ENCODE measurements at regions not wholly inside any gene's neighbourhood (a gene's known extent, or its start where the extent isn't known, plus 50 kb on each side); places are given as distances from the start of the nearest gene placed in this dataset.

DNA sequence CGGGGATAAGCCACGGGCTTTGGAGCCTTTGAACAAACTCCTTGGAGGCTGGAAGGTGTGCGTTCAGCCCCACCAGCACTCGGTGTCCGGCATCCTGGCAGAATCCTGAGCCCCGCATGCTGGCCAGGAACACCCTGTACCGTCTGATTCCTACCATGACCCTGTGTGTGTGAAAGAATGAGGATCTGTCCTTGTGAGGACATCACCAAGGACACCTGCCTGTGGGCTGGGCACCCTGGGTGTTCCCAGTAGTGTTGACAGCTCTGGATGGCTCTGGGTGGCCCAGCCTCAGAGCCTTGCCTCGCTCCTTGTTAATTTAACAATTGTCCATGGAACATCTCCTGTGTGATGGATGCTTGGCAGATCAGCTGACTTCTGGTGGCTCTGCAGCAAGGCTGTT lies 234.3 kb downstream of the QKI start:
- no peak overlapping the region for H3K27ac Mint-ChIP-seq
- H3K4me1 Mint-ChIP-seq (ENCODE audit: low read depth), result no peaks in the 10 kb centered on the region
- intact Hi-C loops (cut with micrococcal nuclease), result no loop called here
- H3K9me3 Mint-ChIP-seq, result no peaks in the 10 kb centered on the region
- no peaks in the 10 kb centered on the region for H3K36me3 Mint-ChIP-seq (ENCODE audit: low read depth)
- H3K4me3 Mint-ChIP-seq (ENCODE audit: low read depth), result no peak overlapping the region
- H3K27me3 Mint-ChIP-seq (ENCODE audit: low read depth), result no peaks in the 10 kb centered on the region
- DNase-seq (ENCODE audit: low spot score), result no peak

DNA sequence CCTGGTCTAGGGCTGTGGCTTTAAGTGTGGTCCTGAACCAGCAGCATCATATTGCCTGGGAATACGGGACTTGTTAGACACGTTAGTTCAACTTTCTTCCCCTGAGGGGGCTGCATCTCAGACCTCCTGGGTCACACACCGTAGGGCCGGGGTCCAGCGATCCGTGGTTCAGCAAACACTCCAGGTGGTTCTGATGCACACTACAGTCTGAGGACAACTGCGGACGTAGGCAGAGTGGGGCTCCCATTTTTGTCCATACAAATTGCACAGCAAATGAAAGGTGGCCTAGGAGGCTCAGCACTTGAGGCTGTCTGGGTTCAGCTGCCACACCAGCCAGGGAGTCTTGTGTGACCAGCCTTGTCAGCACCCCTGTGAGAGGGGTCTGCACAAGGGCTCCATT lies 233.1 kb downstream of the QKI start:
- Mint-ChIP-seq H3K27me3 (ENCODE audit: low read depth) (no peaks in the 10 kb centered on the region), H3K27ac (no peak overlapping the region), H3K4me1 (ENCODE audit: low read depth) (no peaks in the 10 kb centered on the region), H3K4me3 (ENCODE audit: low read depth) (no peak overlapping the region), H3K36me3 (ENCODE audit: low read depth) (no peaks in the 10 kb centered on the region), H3K9me3 (no peaks in the 10 kb centered on the region)
- no peak for DNase-seq (ENCODE audit: low spot score)
- intact Hi-C loops (cut with micrococcal nuclease), result no loop called here

DNA sequence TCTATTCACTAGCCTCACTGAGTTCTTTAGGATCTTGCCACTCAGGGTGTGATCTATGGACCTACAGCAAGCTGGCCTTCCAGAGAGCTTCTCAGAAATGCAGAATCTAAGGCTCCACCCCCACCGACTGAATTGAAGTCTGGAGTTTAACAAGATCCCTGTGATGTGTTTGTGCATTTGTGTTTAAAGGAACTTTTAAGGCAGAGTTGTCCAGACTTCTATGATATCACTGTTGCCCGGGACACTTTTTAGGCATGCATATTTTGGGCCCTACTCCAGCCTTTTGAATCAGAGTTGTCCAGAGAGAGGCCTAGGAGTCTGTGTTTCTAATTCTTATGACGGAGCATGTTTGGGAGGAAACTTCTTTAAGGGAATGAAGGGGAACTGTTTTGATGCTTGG lies 232.3 kb downstream of the QKI start:
- no peak overlapping the region for H3K27ac Mint-ChIP-seq
- H3K27me3 Mint-ChIP-seq (ENCODE audit: low read depth), result no peaks in the 10 kb centered on the region
- H3K36me3 Mint-ChIP-seq (ENCODE audit: low read depth), result no peaks in the 10 kb centered on the region
- H3K4me1 Mint-ChIP-seq (ENCODE audit: low read depth), result no peaks in the 10 kb centered on the region
- H3K4me3 Mint-ChIP-seq (ENCODE audit: low read depth), result no peak overlapping the region
- intact Hi-C loops (cut with micrococcal nuclease), result no loop called here
- no peaks in the 10 kb centered on the region for H3K9me3 Mint-ChIP-seq
- DNase-seq (ENCODE audit: low spot score), result no peak

DNA sequence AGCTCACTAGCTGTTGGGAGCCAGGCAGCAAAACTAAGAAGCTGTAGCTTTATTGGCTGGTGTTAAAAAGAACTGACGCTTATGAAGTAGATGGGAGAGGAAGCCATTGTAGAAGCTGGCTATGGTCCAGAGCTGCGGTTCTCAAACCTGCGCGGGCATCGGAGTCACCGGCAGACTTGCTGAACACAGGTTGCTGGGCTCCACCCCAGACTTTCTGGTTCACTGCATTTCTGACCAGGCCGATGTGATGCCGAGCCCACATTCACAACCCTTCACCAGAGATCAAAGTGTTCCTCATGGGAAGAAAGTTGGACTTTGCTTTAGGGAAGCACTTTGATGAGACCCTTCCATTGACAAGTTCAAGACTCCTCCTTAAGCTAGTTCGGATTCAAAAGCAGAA lies 231.6 kb downstream of the QKI start:
- no peaks in the 10 kb centered on the region for H3K36me3 Mint-ChIP-seq (ENCODE audit: low read depth)
- DNase-seq (ENCODE audit: low spot score), result no peak
- H3K27me3 Mint-ChIP-seq (ENCODE audit: low read depth), result no peaks in the 10 kb centered on the region
- no peaks in the 10 kb centered on the region for H3K9me3 Mint-ChIP-seq
- no peaks in the 10 kb centered on the region for H3K4me1 Mint-ChIP-seq (ENCODE audit: low read depth)
- no peak overlapping the region for H3K4me3 Mint-ChIP-seq (ENCODE audit: low read depth)
- intact Hi-C loops (cut with micrococcal nuclease), result no loop called here
- H3K27ac Mint-ChIP-seq, result no peak overlapping the region

DNA sequence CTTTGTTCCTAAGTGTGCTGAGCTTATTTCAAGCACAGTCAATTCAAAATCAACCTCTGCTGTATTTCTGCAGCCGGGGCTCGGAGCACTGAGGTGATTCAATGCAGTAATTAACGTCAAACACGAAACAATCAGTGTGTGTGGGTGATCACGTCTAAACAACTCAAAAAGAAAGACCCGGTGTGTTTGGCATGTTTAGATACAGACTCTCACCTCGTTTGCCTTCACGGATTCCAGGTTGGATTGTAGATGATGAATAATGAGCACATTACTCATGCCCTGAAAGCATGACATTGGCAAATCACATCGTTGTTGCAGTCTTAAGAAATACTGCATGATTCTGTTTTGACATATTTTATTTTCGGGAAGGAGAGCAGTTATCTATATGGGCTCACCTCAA lies 231.0 kb downstream of the QKI start:
- H3K9me3 Mint-ChIP-seq, result no peaks in the 10 kb centered on the region
- no peaks in the 10 kb centered on the region for H3K36me3 Mint-ChIP-seq (ENCODE audit: low read depth)
- intact Hi-C loops (cut with micrococcal nuclease), result no loop called here
- no peak overlapping the region for H3K4me3 Mint-ChIP-seq (ENCODE audit: low read depth)
- H3K4me1 Mint-ChIP-seq (ENCODE audit: low read depth), result no peaks in the 10 kb centered on the region
- no peaks in the 10 kb centered on the region for H3K27me3 Mint-ChIP-seq (ENCODE audit: low read depth)
- no peak for DNase-seq (ENCODE audit: low spot score)
- H3K27ac Mint-ChIP-seq, result no peak overlapping the region

DNA sequence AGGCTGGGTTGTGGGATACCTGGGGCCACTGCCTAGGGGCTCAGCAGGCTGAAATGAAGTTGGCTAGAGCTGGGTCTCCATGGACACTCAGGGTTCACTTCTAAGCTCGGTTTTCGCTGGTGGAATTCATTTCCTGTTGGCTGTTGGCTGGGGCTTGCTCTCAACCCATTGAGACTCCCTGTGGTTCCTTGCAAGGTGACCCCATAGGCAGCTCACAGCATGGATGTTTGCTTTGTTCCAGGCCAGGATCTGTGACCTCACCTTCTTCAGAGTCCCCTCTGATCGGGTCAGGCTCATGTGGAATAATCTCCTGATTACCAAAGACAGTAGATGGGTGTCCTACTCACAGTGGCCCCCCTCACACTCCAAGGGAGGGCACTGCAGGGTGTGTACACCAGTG lies 229.3 kb downstream of the QKI start:
- DNase-seq (ENCODE audit: low spot score), result no peak
- no peaks in the 10 kb centered on the region for H3K27me3 Mint-ChIP-seq (ENCODE audit: low read depth)
- H3K9me3 Mint-ChIP-seq, result no peaks in the 10 kb centered on the region
- no peaks in the 10 kb centered on the region for H3K4me1 Mint-ChIP-seq (ENCODE audit: low read depth)
- intact Hi-C loops (cut with micrococcal nuclease), result no loop called here
- H3K27ac Mint-ChIP-seq, result no peak overlapping the region
- H3K36me3 Mint-ChIP-seq (ENCODE audit: low read depth), result no peaks in the 10 kb centered on the region
- no peak overlapping the region for H3K4me3 Mint-ChIP-seq (ENCODE audit: low read depth)

DNA sequence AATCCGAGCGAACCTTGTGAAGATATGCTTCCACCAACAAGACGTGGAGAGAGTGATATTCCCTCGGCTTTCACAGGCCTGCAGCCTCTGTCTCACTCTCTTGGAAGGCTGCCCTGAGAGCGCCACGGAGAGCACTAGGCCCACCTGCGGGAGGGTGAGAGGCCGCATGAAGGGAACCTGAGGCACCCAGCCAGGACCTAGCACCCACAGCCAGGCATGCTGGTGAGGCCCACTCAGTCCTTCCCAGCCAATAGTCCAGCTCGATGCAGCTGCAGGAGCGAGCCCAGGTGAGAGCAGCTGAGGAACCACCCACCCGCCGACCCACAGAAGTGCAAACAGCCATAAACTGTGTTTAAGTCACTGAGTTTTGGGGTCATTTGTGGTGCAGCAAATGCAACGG lies 227.2 kb downstream of the QKI start:
- intact Hi-C loops (cut with micrococcal nuclease), result no loop called here
- H3K27me3 Mint-ChIP-seq (ENCODE audit: low read depth), result no peaks in the 10 kb centered on the region
- no peaks in the 10 kb centered on the region for H3K4me1 Mint-ChIP-seq (ENCODE audit: low read depth)
- no peak overlapping the region for H3K4me3 Mint-ChIP-seq (ENCODE audit: low read depth)
- no peaks in the 10 kb centered on the region for H3K36me3 Mint-ChIP-seq (ENCODE audit: low read depth)
- H3K27ac Mint-ChIP-seq, result no peak overlapping the region
- DNase-seq (ENCODE audit: low spot score), result no peak
- H3K9me3 Mint-ChIP-seq, result no peaks in the 10 kb centered on the region

DNA sequence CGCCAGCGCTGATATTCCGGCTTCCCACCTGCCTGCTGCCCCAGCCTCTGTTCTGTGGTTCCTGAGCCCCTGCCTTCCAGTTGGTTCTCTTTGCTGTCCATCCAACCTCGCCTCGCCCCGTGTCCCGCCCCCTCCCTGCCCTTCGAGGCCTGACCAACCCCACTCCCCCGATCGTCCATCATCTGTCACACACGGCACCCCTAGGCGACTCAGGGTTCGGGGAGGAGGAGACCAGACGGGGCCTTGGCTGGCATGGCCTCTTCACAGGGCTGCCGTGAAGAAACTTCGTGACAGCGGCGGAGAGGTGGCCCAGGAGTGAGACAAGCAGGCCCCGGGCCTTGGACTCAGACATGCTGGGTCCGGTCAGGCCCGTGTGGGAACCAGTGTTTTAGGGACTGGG lies 226.1 kb downstream of the QKI start:
- intact Hi-C loops (cut with micrococcal nuclease), result no loop called here
- Mint-ChIP-seq H3K9me3 (no peaks in the 10 kb centered on the region), H3K4me1 (ENCODE audit: low read depth) (no peaks in the 10 kb centered on the region), H3K4me3 (ENCODE audit: low read depth) (no peak overlapping the region), H3K27ac (no peak overlapping the region), H3K27me3 (ENCODE audit: low read depth) (no peaks in the 10 kb centered on the region), H3K36me3 (ENCODE audit: low read depth) (no peaks in the 10 kb centered on the region)
- no peak for DNase-seq (ENCODE audit: low spot score)

DNA sequence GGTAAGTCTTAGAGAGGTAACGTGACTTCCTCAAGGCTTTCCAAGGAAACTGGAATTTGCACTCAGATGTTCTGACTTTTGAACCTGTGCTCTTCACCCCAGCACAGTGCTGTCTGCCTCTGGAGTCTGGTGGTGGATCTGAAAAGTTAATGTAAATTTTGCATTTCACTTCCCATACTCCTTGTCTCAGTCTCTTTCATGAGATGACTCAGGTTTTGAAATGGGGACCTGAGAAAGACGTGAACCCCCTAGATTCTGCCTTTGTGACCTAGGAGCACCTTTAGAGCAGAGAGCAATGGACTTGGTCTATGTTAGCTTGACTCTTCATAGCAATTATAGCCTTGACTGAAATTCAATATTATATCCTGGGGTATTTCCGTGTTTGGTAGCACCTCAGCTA lies 223.0 kb downstream of the QKI start:
- intact Hi-C loops (cut with micrococcal nuclease), result no loop called here
- no peak for DNase-seq (ENCODE audit: low spot score)
- H3K9me3 Mint-ChIP-seq, result no peaks in the 10 kb centered on the region

DNA sequence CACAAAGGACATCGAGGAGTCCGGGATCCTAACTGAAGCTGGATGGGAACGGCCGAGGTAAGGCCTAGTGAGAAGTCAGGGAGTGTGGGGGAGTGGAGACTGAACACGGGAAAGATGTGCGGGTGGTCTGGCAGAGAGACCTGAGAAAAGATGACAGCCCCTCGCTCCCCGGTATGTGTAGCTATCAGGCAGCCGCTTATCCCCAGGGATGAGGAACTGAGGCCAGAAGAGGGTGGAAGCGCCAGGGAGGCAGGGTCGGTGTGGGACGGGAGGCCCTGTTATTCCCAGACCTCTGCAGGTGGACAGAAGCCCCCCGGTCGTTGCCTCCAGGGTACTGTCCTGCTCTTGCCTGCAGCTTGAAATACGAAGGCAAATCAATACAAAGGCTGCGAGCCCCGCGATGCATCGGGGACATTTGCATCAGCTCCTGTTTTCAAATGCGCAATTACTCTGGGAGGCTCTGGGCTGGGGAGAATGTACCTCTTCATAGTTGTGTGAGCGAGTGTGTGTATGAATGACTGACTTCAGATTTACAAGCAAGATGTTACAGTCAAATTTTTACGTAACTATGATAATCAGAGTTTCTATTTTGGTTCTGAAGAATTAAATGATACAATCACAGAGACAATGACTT lies 221.3 kb downstream of the QKI start:
- H3K36me3 Mint-ChIP-seq (ENCODE audit: low read depth), result no peaks in the 10 kb centered on the region
- no peaks in the 10 kb centered on the region for H3K4me1 Mint-ChIP-seq (ENCODE audit: low read depth)
- no peak overlapping the region for H3K27ac Mint-ChIP-seq
- H3K4me3 Mint-ChIP-seq (ENCODE audit: low read depth), result no peak overlapping the region
- intact Hi-C loops (cut with micrococcal nuclease), result no loop called here
- H3K27me3 Mint-ChIP-seq (ENCODE audit: low read depth), result peaks cover 5% of the 10 kb centered on the region
- no peaks in the 10 kb centered on the region for H3K9me3 Mint-ChIP-seq
- no peak for DNase-seq (ENCODE audit: low spot score)

More for the DNA sequence above, 223.0 kb downstream of the QKI start:
- peaks cover under 1% of the 10 kb centered on the region for H3K27me3 Mint-ChIP-seq (ENCODE audit: low read depth)
- no peaks in the 10 kb centered on the region for H3K36me3 Mint-ChIP-seq (ENCODE audit: low read depth)
- H3K4me1 Mint-ChIP-seq (ENCODE audit: low read depth), result no peaks in the 10 kb centered on the region
- no peak overlapping the region for H3K27ac Mint-ChIP-seq
- no peak overlapping the region for H3K4me3 Mint-ChIP-seq (ENCODE audit: low read depth)

DNA sequence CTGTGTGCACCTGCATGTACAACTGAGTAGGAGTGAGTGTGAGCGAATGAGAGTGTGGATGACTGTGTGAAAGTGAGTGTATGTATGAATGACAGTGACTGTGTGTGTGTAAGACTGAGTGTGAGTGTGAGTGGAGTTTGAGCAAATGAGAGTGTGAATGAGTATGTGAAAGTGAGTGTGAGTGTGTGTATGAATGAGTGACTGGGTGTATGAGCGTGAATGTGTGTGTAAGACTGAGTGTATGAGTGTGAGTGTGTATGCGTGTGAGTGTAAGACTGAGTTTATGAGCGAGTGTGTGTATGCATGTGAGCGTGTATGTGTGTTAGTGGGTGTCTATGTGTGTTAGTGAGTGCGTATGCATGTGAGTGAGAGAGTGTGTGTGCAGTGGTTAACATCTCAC lies 220.8 kb downstream of the QKI start:
- Mint-ChIP-seq H3K9me3 (no peaks in the 10 kb centered on the region), H3K36me3 (ENCODE audit: low read depth) (no peaks in the 10 kb centered on the region), H3K4me3 (ENCODE audit: low read depth) (no peak overlapping the region), H3K27ac (no peak overlapping the region), H3K4me1 (ENCODE audit: low read depth) (no peaks in the 10 kb centered on the region), H3K27me3 (ENCODE audit: low read depth) (peaks cover 5% of the 10 kb centered on the region)
- DNase-seq (ENCODE audit: low spot score), result no peak
- intact Hi-C loops (cut with micrococcal nuclease), result no loop called here

DNA sequence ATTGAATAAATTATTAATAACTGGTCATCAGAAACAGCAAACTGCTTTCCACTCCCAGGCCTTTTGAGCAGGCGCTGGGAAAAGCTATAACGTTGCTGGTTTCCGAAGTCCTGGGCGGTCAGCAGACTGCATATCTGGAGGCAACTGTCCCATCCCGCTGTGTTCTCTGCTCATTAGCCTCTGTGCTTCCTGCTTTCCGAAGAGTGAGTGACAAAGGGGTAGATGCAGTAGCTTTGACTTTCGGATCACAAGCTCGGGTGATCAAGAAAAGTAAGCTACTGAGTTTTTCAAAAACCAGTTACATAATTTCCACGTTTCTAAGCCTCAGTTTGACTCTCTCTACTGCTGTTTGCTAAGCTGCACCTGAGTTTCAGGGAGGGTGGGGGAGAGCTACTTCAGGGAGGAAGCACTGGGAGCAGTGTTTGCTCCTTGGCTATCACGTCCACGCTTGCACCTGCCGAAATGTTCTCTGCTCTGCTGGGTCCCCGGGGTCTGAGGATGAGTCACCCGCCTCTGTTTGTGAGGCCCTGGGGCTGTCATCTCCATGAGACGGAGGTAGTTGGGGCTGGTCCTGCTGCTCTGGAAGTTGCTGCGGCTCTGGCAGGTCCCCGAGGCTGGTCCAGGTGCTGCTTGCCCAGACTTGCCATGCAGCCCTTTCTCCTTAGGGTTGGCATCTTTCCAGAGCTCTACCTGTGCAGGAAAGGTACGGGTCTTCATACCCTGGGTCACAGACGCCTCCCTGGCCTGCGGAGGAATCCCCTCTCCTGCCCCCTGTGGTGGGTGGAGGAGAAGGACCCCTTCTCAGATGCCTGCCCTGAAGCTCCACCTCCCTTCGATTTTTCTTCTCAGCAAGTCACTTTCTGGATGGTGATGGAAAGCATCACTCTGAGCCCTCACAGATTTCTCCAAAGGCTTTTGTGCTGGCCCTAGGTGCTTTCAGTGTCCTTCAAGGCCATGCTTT lies 220.0 kb downstream of the QKI start:
- Mint-ChIP-seq H3K27ac (no peak overlapping the region), H3K27me3 (ENCODE audit: low read depth) (peaks cover 9% of the 10 kb centered on the region), H3K4me3 (ENCODE audit: low read depth) (no peak overlapping the region), H3K36me3 (ENCODE audit: low read depth) (no peaks in the 10 kb centered on the region), H3K4me1 (ENCODE audit: low read depth) (no peaks in the 10 kb centered on the region), H3K9me3 (no peaks in the 10 kb centered on the region)
- intact Hi-C loops (cut with micrococcal nuclease), result no loop called here
- DNase-seq (ENCODE audit: low spot score), result no peak

DNA sequence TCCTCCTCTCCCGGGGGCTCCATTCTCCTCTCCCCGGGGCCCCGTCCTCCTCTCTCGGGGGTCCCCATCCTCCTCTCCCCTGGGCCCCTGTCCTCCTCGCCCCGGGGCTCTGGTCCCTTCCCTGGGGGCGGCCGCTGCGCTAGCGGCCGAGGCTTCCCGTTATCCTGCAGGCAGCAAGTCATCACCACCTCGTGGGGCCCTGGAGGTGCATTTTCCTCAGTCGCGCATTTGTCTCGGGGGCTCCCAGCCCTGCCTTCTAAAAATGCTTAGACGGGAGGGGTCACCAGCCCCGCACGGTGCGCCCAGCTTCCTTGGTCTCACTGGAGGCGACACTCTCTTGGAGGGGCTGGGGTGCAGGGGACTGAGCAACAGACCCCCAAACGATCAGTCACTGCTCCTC lies 216.5 kb downstream of the QKI start:
- H3K27me3 Mint-ChIP-seq (ENCODE audit: low read depth), result peaks cover 9% of the 10 kb centered on the region

More for the DNA sequence above, 216.5 kb downstream of the QKI start:
- no peak overlapping the region for H3K4me3 Mint-ChIP-seq (ENCODE audit: low read depth)
- H3K36me3 Mint-ChIP-seq (ENCODE audit: low read depth), result no peaks in the 10 kb centered on the region
- intact Hi-C loops (cut with micrococcal nuclease), result no loop called here
- H3K4me1 Mint-ChIP-seq (ENCODE audit: low read depth), result no peaks in the 10 kb centered on the region
- no peak for DNase-seq (ENCODE audit: low spot score)
- no peaks in the 10 kb centered on the region for H3K9me3 Mint-ChIP-seq
- H3K27ac Mint-ChIP-seq, result no peak overlapping the region
